ENCODE measurements at regions not wholly inside any gene's neighbourhood (a gene's known extent, or its start where the extent isn't known, plus 50 kb on each side); places are given as distances from the start of the nearest gene placed in this dataset.

DNA sequence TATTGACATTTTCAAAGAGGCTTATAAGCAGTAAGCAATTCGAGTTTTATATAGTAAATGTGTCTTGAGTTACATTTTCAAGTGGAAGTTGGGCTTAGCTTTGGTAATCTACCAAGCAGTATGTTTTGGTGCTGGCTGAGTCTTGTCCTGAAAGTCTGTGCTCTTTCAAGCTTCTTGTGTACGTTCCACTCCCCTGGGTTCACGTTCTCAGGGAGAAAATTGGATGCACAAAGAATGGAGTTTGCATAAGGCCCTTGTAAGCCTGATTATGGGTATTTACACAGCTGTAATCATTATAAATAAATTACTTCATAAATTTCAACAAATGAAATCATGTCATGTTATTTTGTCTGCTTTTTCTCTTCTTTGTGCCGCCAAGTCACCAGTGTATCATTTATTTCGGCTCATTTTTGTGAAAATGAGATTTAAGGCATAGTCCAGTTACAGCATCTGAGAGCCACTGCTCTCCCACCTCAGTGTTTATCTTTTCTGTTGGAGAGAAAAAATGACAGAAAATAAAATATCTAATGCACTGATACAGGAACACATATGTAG, 262.5 kb downstream of the BTBD3 start:
- Histone ChIP-seq H3K36me3 (ENCODE audit: insufficient read depth) (no peaks in the 10 kb centered on the region), H3K79me2 (ENCODE audit: insufficient read depth, low read depth) (no peaks in the 10 kb centered on the region), H3K27me3 (ENCODE audit: insufficient read depth, low read depth) (no peaks in the 10 kb centered on the region), H3K27ac (no peak overlapping the region), H3K9ac (no peak overlapping the region), H3K4me2 (no peak overlapping the region), H2AFZ (ENCODE audit: low read depth) (no peak overlapping the region), H4K20me1 (ENCODE audit: insufficient read depth) (no peaks in the 10 kb centered on the region), H3K4me1 (ENCODE audit: low read depth, poor library complexity, severe bottlenecking) (peaks cover 5% of the 10 kb centered on the region), H3K4me3 (IDR thresholded peaks at IDR 0.05; ENCODE audit: insufficient read depth, low read depth, low read length) (no peak overlapping the region)
- no peak for TF ChIP-seq CTCF (conservative IDR thresholded peaks at IDR 0.05; ENCODE audit: low read depth, low read length)

DNA sequence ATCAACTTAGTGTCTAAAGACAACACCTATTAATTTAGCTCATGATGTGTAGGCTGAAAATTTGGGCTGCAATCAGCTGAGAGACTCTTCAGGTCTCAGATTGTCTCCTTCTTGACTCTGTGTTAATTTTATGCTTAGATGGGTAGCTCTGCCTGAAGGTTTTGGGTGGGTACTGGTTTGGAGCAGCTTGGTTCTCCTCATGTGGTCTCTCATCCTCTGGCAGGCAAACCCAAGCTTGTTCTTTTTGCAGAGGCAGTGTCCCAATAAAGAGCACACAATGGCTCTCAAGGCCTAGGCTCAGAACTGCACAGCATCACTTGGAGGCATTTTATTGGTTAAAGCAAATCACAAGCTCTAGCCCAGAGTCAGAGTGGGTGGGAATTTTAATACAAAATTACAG, 280.6 kb downstream of the BTBD3 start:
- Histone ChIP-seq H3K79me2 (ENCODE audit: insufficient read depth, low read depth) (no peaks in the 10 kb centered on the region), H3K36me3 (ENCODE audit: insufficient read depth) (no peaks in the 10 kb centered on the region), H3K4me2 (no peak overlapping the region), H3K4me3 (IDR thresholded peaks at IDR 0.05; ENCODE audit: insufficient read depth, low read depth, low read length) (no peak overlapping the region), H2AFZ (ENCODE audit: low read depth) (no peak overlapping the region), H3K9ac (no peak overlapping the region), H3K27me3 (ENCODE audit: insufficient read depth, low read depth) (no peaks in the 10 kb centered on the region), H3K4me1 (ENCODE audit: low read depth, poor library complexity, severe bottlenecking) (peaks cover 7% of the 10 kb centered on the region), H3K27ac (no peak overlapping the region), H4K20me1 (ENCODE audit: insufficient read depth) (no peaks in the 10 kb centered on the region)
- no peak for TF ChIP-seq CTCF (conservative IDR thresholded peaks at IDR 0.05; ENCODE audit: low read depth, low read length)

- H3K79me2 ChIP-seq (ENCODE audit: insufficient read depth, low read depth), result no peaks in the 10 kb centered on the region
- peaks cover 21% of the 10 kb centered on the region for H3K4me1 ChIP-seq (ENCODE audit: low read depth, poor library complexity, severe bottlenecking)
- H4K20me1 ChIP-seq (ENCODE audit: insufficient read depth), result no peaks in the 10 kb centered on the region
- no peak overlapping the region for H3K27ac ChIP-seq
- H3K4me2 ChIP-seq, result no peak overlapping the region
- no peak for TF ChIP-seq CTCF (conservative IDR thresholded peaks at IDR 0.05; ENCODE audit: low read depth, low read length)
- H2AFZ ChIP-seq (ENCODE audit: low read depth), result no peak overlapping the region
- H3K36me3 ChIP-seq (ENCODE audit: insufficient read depth), result no peaks in the 10 kb centered on the region
- H3K4me3 ChIP-seq (IDR thresholded peaks at IDR 0.05; ENCODE audit: insufficient read depth, low read depth, low read length), result no peak overlapping the region
- H3K27me3 ChIP-seq (ENCODE audit: insufficient read depth, low read depth), result no peaks in the 10 kb centered on the region
- no peak overlapping the region for H3K9ac ChIP-seq
Observed at GRCh38 chr20:12199703-12200102, 282.0 kb downstream of the BTBD3 start.

- no peaks in the 10 kb centered on the region for H4K20me1 ChIP-seq (ENCODE audit: insufficient read depth)
- no peak overlapping the region for H3K27ac ChIP-seq
- H3K79me2 ChIP-seq (ENCODE audit: insufficient read depth, low read depth), result no peaks in the 10 kb centered on the region
- no peak overlapping the region for H3K4me3 ChIP-seq (IDR thresholded peaks at IDR 0.05; ENCODE audit: insufficient read depth, low read depth, low read length)
- H3K9ac ChIP-seq, result no peak overlapping the region
- no peak for TF ChIP-seq CTCF (conservative IDR thresholded peaks at IDR 0.05; ENCODE audit: low read depth, low read length)
- no peak overlapping the region for H3K4me2 ChIP-seq
- H3K27me3 ChIP-seq (ENCODE audit: insufficient read depth, low read depth), result no peaks in the 10 kb centered on the region
- H3K4me1 ChIP-seq (ENCODE audit: low read depth, poor library complexity, severe bottlenecking), result peaks cover 23% of the 10 kb centered on the region
- H2AFZ ChIP-seq (ENCODE audit: low read depth), result no peak overlapping the region
- no peaks in the 10 kb centered on the region for H3K36me3 ChIP-seq (ENCODE audit: insufficient read depth)
Observed at GRCh38 chr20:12201289-12201991, 283.7 kb downstream of the BTBD3 start.

Measured in KMS-11 (cell line).